Fibroblast of the aortic adventitia (primary cell): ENCODE measurements at regions not wholly inside any gene's neighbourhood (a gene's known extent, or its start where the extent isn't known, plus 50 kb on each side); places are given as distances from the start of the nearest gene placed in this dataset.

Source experiments
- DNase-seq: peaks from one replicate; pipeline ENCODE4 v3.0.0-alpha.2; 2010; ENCODE audit warnings: low read depth
- H3K4me3 ChIP-seq: 2 replicates; pipeline ENCODE4 v1.5.1; 2011; ENCODE audit warnings: low read depth, mild to moderate bottlenecking, control low read depth, low read length, moderate library complexity
- CTCF ChIP-seq: IDR thresholded peaks from 2 replicates; pipeline ENCODE4 v1.5.1; 2011; ENCODE audit warnings: mild to moderate bottlenecking, low read length, control low read depth, inconsistent platforms; ENCODE audit not compliant: insufficient read depth

GRCh38 chr20:60310560-60311349 is 352.5 kb downstream of the CDH26 start:
- TF ChIP-seq CTCF: no peak
- DNase-seq: no peak
- H3K4me3 ChIP-seq: no peak overlapping the region

- H3K4me3 ChIP-seq: no peak overlapping the region
- DNase-seq: no peak
- no peak for TF ChIP-seq CTCF
These were observed 355.0 kb downstream of the CDH26 start for GRCh38 chr20:60313191-60313590.

GRCh38 chr20:60313614-60314013 is 355.4 kb downstream of the CDH26 start:
- H3K4me3 ChIP-seq: no peak overlapping the region
- no peak for DNase-seq
- TF ChIP-seq CTCF: no peak

- H3K4me3 ChIP-seq: no peak overlapping the region
- DNase-seq: no peak
- TF ChIP-seq CTCF: no peak
These were observed 356.5 kb downstream of the CDH26 start for GRCh38 chr20:60314727-60315126.

GRCh38 chr20:60316476-60317158 is 358.4 kb downstream of the CDH26 start:
- no peak for TF ChIP-seq CTCF
- no peak for DNase-seq
- no peak overlapping the region for H3K4me3 ChIP-seq

- no peak overlapping the region for H3K4me3 ChIP-seq
- TF ChIP-seq CTCF: no peak
- DNase-seq: no peak
These were observed 359.2 kb downstream of the CDH26 start for GRCh38 chr20:60317401-60317800.

GRCh38 chr20:60321601-60322000 is 363.4 kb downstream of the CDH26 start:
- no peak overlapping the region for H3K4me3 ChIP-seq
- TF ChIP-seq CTCF: no peak
- DNase-seq: no peak
